B cell (primary cell): ENCODE measurements at regions not wholly inside any gene's neighbourhood (a gene's known extent, or its start where the extent isn't known, plus 50 kb on each side); places are given as distances from the start of the nearest gene placed in this dataset.

Source experiments
- ATAC-seq: fragments of 200-7000 bp; cut with Tn5 transposase; one replicate; pipeline ENCODE4 v1.10.0; 2021; ENCODE audit warnings: low read depth, mild to moderate bottlenecking, moderate number of reproducible peaks, moderate library complexity
- CTCF ChIA-PET: fragments of 350-600 bp; sonication (Branson Sonifier 250); formaldehyde crosslinking; loops from one replicate; lab custom pipeline; 2021; ENCODE audit warnings: antibody characterized with exemption, inconsistent platforms; lab: Charles Lee
- POLR2A ChIA-PET: fragments of 350-600 bp; sonication (Branson Sonifier 250); formaldehyde crosslinking; loops from one replicate; lab custom pipeline; 2021; ENCODE audit warnings: antibody characterized with exemption; lab: Charles Lee
- DNase-seq: peaks from one replicate; pipeline ENCODE4 v3.0.0; 2013
- H2AFZ ChIP-seq: 2 replicates; pipeline ENCODE4 v1.6.1; 2012; ENCODE audit warnings: mild to moderate bottlenecking, low read depth, low read length; ENCODE audit not compliant: insufficient read depth, poor library complexity, severe bottlenecking
- H3K27ac ChIP-seq, 2 donors: 1 replicate in 1 of 2; 2 replicates in 1 of 2; pipeline ENCODE4 v1.5.1; 2012 to 2013; ENCODE audit warnings: low read length in 2 of 2, mild to moderate bottlenecking in 2 of 2, moderate library complexity in 1 of 2
- H3K27me3 ChIP-seq, 4 experiments: fragments of 200-600 bp in 1 of 4; sonication (generic) in 1 of 4; replicated peaks in 1 of 4; 1 replicate in 2 of 4; 2 replicates in 2 of 4; pipeline versions ENCODE4 v1.6.1 to v1.7.0; 2013 to 2016; ENCODE audit warnings: low read length in 3 of 4, mild to moderate bottlenecking in 2 of 4, mixed read lengths in 1 of 4, moderate library complexity in 1 of 4; ENCODE audit not compliant: insufficient read depth in 4 of 4, control insufficient read depth in 3 of 4; ENCODE audit errors: control extremely low read depth in 1 of 4
- H3K36me3 ChIP-seq, 2 experiments: replicated peaks in 1 of 2; 1 replicate in 1 of 2; 2 replicates in 1 of 2; pipeline versions ENCODE4 v1.6.1 to v1.7.1; 2013; ENCODE audit warnings: low read length in 1 of 2; ENCODE audit not compliant: insufficient read depth in 2 of 2, control insufficient read depth in 1 of 2; ENCODE audit errors: control extremely low read depth in 1 of 2, extremely low read depth in 1 of 2
- H3K4me1 ChIP-seq, 2 donors: fragments of 200-600 bp in 1 of 2; sonication (generic) in 1 of 2; 1 replicate in 1 of 2; 2 replicates in 1 of 2; pipeline versions ENCODE4 v1.5.1 to v1.6.1; 2013 to 2017; ENCODE audit warnings: low read length in 2 of 2; ENCODE audit not compliant: control insufficient read depth in 2 of 2, insufficient read depth in 2 of 2
- H3K4me2 ChIP-seq: replicated peaks from 2 replicates; pipeline ENCODE3; 2012; ENCODE audit warnings: mild to moderate bottlenecking, low read depth, low read length; ENCODE audit not compliant: poor library complexity, severe bottlenecking
- H3K4me3 ChIP-seq, 5 experiments: fragments of 200-600 bp in 1 of 5; sonication (generic) in 1 of 5; 1 replicate in 3 of 5; 2 replicates in 2 of 5; pipeline versions ENCODE4 v1.5.1 to v1.7.0; 2011 to 2016; ENCODE audit warnings: low read length in 4 of 5, mild to moderate bottlenecking in 4 of 5, low read depth in 2 of 5, control low read depth in 1 of 5, moderate library complexity in 1 of 5; ENCODE audit not compliant: insufficient read depth in 1 of 5; ENCODE audit errors: control extremely low read depth in 1 of 5, extremely low read depth in 1 of 5
- H3K79me2 ChIP-seq: fragments of 200-600 bp; sonication (generic); one replicate; pipeline ENCODE4 v1.6.0; 2016; ENCODE audit warnings: low read length; ENCODE audit not compliant: control insufficient read depth, insufficient read depth
- H3K9ac ChIP-seq: fragments of 200-600 bp; sonication (generic); 2 replicates; pipeline ENCODE4 v1.6.1; 2017; ENCODE audit warnings: mild to moderate bottlenecking, low read length, moderate library complexity
- H3K9me3 ChIP-seq, 3 donors: one replicate each; pipeline versions ENCODE4 v1.6.1 to v1.7.1; 2013; ENCODE audit warnings: low read length in 2 of 3; ENCODE audit not compliant: control insufficient read depth in 2 of 3, insufficient read depth in 1 of 3; ENCODE audit errors: control extremely low read depth in 1 of 3
- H4K20me1 ChIP-seq: 2 replicates; pipeline ENCODE4 v1.6.0; 2012; ENCODE audit warnings: mild to moderate bottlenecking, low read length; ENCODE audit not compliant: insufficient read depth, control insufficient read depth, poor library complexity, severe bottlenecking
- H3K27ac Mint-ChIP-seq: one replicate; pipeline ENCODE4 v1.8.0; 2021; ENCODE audit warnings: mixed read lengths
- H3K27me3 Mint-ChIP-seq: one replicate; pipeline ENCODE4 v1.8.0; 2021; ENCODE audit warnings: mixed read lengths
- H3K4me1 Mint-ChIP-seq: one replicate; pipeline ENCODE4 v1.8.0; 2021; ENCODE audit warnings: mixed read lengths
- H3K4me3 Mint-ChIP-seq: one replicate; pipeline ENCODE4 v1.8.0; 2021; ENCODE audit warnings: mixed read lengths
- H3K9me3 Mint-ChIP-seq: one replicate; pipeline ENCODE4 v1.8.0; 2022; ENCODE audit warnings: mixed read lengths; ENCODE audit not compliant: insufficient read depth
- CTCF ChIP-seq: fragments of 200-600 bp; IDR thresholded peaks from one replicate; pipeline ENCODE4 v1.8.0; 2022; ENCODE audit warnings: antibody characterized with exemption, mild to moderate bottlenecking
- EZH2 ChIP-seq: IDR thresholded peaks from 2 replicates; pipeline ENCODE4 v1.6.1; 2012; ENCODE audit warnings: borderline replicate concordance, low read depth, mild to moderate bottlenecking, moderate library complexity, low read length; ENCODE audit not compliant: insufficient read depth, poor library complexity, severe bottlenecking
- WGBS: methylation state at CpG from one replicate; pipeline ENCODE4 v1.1.5; 2013; ENCODE audit warnings: missing lambda C conversion rate; ENCODE audit not compliant: insufficient coverage; 5-methylcytosine and 5-hydroxymethylcytosine counted together
- intact Hi-C: fragments of 100-400 bp; cut with micrococcal nuclease; formaldehyde crosslinking; loops from one replicate; pipeline ENCODE4 v1.10.0; 2022

GRCh38 chr16:85975451-85975981, 76.6 kb downstream of the IRF8 start:
- H3K9me3 ChIP-seq = no peaks in the 10 kb centered on the region
- Mint-ChIP-seq H3K4me3 (no peak overlapping the region), H3K27me3 (no peaks in the 10 kb centered on the region), H3K4me1 (peaks cover 19% of the 10 kb centered on the region), H3K27ac (no peak overlapping the region), H3K9me3 (no peaks in the 10 kb centered on the region)
- H3K4me3 ChIP-seq = no peak overlapping the region
- POLR2A ChIA-PET = no interaction called here
- no peak overlapping the region for H3K4me2 ChIP-seq
- H3K27ac ChIP-seq = no peak overlapping the region
- peaks cover 6 to 12% of the 10 kb centered on the region in 2 donors for H3K4me1 ChIP-seq
- no peak overlapping the region for H3K9ac ChIP-seq
- H3K36me3 ChIP-seq = no peaks in the 10 kb centered on the region
- WGBS = 90% methylated on average over 2 of the region's 7 CpGs
- ATAC-seq (no peak), DNase-seq (no peak)
- H2AFZ ChIP-seq = no peak overlapping the region
- H3K79me2 ChIP-seq = no peaks in the 10 kb centered on the region
- intact Hi-C loops = no loop called here
- CTCF ChIA-PET = interaction anchor here (1.2 to 2.0 kb wide), 3 partner anchors 10 to 155 kb away, joined by 3 to 8 read pairs (median 5); no protein-coding TSS in a partner anchor
- TF ChIP-seq EZH2 = no peak
- TF ChIP-seq CTCF = no peak
- H3K27me3 ChIP-seq = no peaks in the 10 kb centered on the region
- H4K20me1 ChIP-seq = no peaks in the 10 kb centered on the region

GRCh38 chr16:85978291-85978775, 79.4 kb downstream of the IRF8 start:
- H3K27ac Mint-ChIP-seq = no peak overlapping the region

More at GRCh38 chr16:85978291-85978775, 79.4 kb downstream of the IRF8 start:
- no peak overlapping the region for H3K4me2 ChIP-seq
- H3K27me3 ChIP-seq = no peaks in the 10 kb centered on the region
- H4K20me1 ChIP-seq = no peaks in the 10 kb centered on the region
- H3K4me3 ChIP-seq = no peak overlapping the region
- Mint-ChIP-seq H3K4me1 (peaks cover 39% of the 10 kb centered on the region), H3K27me3 (no peaks in the 10 kb centered on the region), H3K9me3 (no peaks in the 10 kb centered on the region), H3K4me3 (no peak overlapping the region)
- CTCF ChIA-PET = interaction anchor here (1.9 kb wide), 1 partner anchor 9 kb away, joined by 8 read pairs; no protein-coding TSS in a partner anchor
- 52% methylated on average over 19 of the region's 22 CpGs for WGBS
- intact Hi-C loops = no loop called here
- H3K9ac ChIP-seq = no peak overlapping the region
- peaks cover 22 to 28% of the 10 kb centered on the region in 2 donors for H3K4me1 ChIP-seq
- TF ChIP-seq CTCF (no peak), EZH2 (no peak)
- ATAC-seq (no peak), DNase-seq (no peak)
- no peaks in the 10 kb centered on the region for H3K79me2 ChIP-seq
- H3K9me3 ChIP-seq = no peaks in the 10 kb centered on the region
- POLR2A ChIA-PET = no interaction called here
- no peaks in the 10 kb centered on the region for H3K36me3 ChIP-seq
- H2AFZ ChIP-seq = no peak overlapping the region
- no peak overlapping the region for H3K27ac ChIP-seq
